ENCODE measurements at regions not wholly inside any gene's neighbourhood (a gene's known extent, or its start where the extent isn't known, plus 50 kb on each side); places are given as distances from the start of the nearest gene placed in this dataset.

- DNase-seq, result no peak
These were observed 436.7 kb downstream of the TNS3 start for GRCh38 chr7:47145186-47145725.

- no peak for DNase-seq
These were observed 438.6 kb downstream of the TNS3 start for GRCh38 chr7:47143339-47143738.

DNA sequence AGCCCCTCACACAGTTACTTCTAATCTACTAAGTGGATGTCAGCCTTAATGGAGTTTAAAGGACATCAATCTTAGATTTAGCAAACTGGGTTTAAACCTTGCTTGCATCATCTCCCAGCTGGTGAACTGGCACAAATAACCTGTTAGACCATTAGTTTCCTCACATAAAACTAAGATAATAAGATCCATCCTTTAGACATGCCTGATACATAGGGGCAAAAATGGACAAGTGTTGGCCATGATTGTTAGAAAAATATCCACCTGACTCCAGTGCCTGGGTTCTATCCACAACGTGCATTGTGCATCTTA, 439.1 kb downstream of the TNS3 start:
- DNase-seq, result no peak

- DNase-seq, result no peak
These were observed 439.6 kb downstream of the TNS3 start for GRCh38 chr7:47142169-47142866.

DNA sequence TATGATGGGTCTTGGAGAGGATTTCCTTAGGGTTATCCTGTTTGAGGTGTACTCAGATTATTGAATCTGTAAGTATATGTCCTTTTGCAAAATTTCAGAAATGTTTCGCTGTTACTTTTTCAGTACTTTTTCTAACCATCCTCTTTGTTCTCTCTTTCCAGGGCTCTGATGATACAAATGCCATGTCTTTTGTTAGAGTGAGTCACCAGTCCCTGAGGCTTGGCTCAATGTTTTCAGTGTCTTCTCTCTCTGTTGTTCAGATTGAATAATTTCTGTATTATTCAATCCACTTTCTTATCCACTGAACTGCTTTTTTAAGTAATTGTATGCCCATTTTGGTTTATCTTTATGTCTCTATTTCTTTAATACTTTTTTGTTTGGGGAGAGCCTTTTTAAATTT, 449.4 kb downstream of the TNS3 start:
- no peak for DNase-seq

- DNase-seq, result no peak
These were observed 453.2 kb downstream of the TNS3 start for GRCh38 chr7:47128700-47129099.

DNA sequence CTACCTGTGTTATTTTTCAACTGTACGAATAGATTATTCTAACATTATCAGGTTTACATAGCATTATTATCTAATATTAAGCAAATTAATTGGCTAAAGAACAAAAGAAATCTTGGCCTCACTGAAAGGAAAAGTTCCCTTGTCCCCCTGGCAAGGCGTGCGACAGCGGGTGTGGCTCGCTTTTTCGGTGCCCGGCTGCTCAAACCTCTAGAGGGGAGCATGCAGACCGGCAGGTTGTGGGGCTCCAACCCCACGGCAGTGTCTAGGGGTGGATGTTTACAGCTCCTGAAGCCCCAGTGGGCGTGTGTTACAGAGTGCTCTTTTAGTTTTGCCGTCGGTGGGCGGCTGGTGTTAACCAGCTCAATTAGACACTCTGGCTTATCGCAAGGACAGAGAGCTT, 456.4 kb downstream of the TNS3 start:
- DNase-seq, result no peak

DNA sequence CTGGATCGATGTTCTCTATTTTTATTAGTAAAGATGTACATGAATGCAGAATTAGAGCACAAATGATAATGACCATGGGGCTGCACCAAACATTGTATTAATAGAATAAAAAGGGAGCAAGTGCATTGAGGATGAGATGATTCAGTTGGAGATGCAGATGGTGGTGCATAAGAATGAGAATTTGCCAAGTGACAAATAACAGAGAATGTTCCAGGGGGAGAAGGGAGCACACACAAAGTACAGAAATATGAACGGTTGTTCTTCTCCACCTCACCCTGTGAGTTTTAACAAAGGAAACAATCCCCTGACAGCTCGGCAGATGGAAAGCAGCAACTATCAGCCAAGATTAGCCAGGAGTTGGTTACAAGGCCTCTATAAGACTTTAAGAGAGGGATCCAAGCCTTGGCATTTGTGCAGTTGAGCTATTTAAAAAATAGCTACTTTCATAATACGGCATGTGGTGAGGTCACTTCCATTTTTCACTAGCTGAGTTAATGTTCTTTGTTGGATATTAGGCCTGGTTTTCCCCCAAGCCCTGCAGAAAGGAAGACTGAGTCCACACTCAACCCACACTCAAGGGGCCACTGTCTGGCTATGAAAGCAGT, 462.5 kb downstream of the TNS3 start:
- DNase-seq, result no peak

GRCh38 chr7:47104206-47104549, 477.7 kb downstream of the TNS3 start:
- DNase-seq, result no peak

DNA sequence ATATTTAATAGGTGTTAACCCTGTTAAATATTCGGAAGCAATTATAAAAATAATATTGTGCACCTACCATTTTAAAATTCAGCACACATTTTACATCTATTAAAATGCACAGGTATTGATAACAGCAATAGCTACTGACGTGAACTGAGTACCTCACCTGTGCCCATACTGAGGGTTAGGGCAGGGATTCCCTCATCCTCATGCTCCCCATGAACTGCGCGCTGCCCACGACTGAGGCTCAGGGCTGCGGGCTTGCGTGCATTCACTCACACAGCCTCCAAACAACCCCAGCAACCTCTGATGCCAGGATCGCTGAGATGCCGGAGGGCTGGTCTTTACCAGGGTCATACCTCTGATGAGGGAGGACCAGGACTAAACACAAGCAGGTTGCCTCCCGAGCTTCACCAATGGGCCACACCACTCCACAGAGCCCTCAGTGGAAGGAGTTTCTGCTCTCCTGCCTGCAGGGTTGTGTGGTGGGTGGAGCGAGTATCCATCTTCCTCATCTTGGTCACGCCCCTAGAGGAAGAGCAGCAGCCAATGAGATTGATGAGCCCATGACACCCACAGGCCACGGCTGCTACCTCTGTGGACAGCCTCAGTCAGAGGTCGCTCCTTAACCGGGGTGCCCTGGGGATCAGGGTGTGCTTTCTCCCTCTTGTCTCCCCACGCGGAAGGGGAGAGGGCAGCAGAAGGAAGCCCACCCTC, 478.3 kb downstream of the TNS3 start:
- no peak for DNase-seq

- DNase-seq, result no peak
These were observed 479.5 kb downstream of the TNS3 start for GRCh38 chr7:47102331-47102841.

- DNase-seq, result no peak
These were observed 481.0 kb downstream of the TNS3 start for GRCh38 chr7:47100817-47101435.

GRCh38 chr7:47100148-47100816, 481.6 kb downstream of the TNS3 start:
- no peak for DNase-seq

DNA sequence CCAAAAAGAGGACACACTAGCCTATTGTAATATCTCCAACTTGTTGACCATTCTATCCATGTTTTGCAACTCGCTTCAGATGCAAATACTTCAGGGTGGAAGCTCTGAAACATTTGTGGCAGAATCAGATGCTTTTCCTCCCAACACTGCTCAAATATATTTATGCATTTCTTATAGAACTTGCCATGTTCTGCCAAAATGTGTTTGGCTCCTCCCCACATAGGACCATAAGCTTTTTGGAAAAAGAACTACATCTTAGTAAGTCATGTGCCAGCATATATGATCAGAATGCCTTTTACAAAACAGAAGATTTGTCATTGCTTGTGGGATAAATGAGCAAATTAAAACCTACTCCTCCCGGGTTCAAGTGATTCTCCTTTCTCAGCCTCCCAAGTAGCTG, 484.5 kb downstream of the TNS3 start:
- no peak for DNase-seq

GRCh38 chr7:47095946-47096345, 486.0 kb downstream of the TNS3 start:
- no peak for DNase-seq

GRCh38 chr7:47094462-47094861, 487.4 kb downstream of the TNS3 start:
- DNase-seq, result no peak

GRCh38 chr7:47093320-47094234, 488.3 kb downstream of the TNS3 start:
- DNase-seq, result no peak

DNA sequence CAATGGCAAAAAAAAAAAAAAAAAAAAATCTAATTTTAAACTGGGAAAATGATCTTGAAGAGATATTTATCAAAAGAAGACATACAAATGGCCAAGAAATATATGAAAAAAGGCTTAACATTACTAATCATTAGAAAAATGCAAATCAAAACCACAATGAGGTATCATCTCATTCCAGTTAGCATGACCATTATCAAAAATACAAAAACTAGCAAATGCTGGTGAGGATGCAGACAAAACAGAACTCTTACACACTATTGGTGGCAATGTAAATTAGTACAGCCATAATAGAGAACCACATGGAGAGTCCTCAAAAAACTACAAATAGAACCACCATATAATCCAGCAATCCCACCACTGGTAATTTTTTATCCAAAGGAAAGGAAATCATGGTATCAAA, 489.6 kb downstream of the TNS3 start:
- DNase-seq, result no peak

GRCh38 chr7:47091141-47091540, 490.8 kb downstream of the TNS3 start:
- DNase-seq, result no peak

GRCh38 chr7:47089461-47089860, 492.4 kb downstream of the TNS3 start:
- DNase-seq, result no peak

DNA sequence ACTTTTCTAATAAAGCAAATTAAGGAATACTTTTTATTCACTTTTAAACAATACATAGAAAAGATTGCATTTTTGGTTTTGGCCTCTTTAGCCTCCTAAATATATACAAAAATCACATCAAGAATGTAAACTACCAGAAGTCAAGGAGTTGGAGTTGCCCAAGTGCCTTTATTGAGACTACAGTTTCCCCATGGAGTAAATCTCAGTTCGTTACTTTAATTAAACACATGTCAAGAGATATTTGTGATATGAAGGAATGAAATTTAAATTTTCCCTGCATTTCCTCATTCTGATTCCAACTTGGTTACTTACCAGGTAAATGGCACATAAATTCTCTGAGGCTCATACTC, 492.9 kb downstream of the TNS3 start:
- no peak for DNase-seq

Data from CD4-positive, alpha-beta T cell treated with Interleukin-21 for 1 hour (primary cell).